ENCODE measurements at regions not wholly inside any gene's neighbourhood (a gene's known extent, or its start where the extent isn't known, plus 50 kb on each side); places are given as distances from the start of the nearest gene placed in this dataset.

DNA sequence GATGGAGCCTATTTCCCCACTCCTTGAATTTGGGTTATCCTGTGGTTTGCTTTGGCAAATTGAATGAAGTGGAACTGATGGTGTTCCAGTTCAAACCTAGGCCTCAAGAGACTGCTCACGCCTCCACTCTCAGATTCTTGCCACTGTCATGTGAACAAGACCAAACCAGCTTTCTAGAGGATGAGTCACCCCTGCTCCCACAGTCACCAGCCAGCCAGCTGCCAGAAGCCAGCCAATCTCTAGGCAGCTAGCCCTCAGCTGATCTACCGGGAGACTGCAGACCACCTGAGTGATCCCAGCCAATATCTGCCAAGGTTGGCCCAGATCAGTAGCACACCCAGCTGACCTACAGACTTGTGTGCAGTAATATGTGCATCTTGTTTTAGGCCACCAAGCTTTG is 300.6 kb downstream of the TMEM38B start:
- H3K36me3 Mint-ChIP-seq (ENCODE audit: insufficient read depth, unreplicated experiment) = no peaks in the 10 kb centered on the region
- TF ChIP-seq, protein P1, sequence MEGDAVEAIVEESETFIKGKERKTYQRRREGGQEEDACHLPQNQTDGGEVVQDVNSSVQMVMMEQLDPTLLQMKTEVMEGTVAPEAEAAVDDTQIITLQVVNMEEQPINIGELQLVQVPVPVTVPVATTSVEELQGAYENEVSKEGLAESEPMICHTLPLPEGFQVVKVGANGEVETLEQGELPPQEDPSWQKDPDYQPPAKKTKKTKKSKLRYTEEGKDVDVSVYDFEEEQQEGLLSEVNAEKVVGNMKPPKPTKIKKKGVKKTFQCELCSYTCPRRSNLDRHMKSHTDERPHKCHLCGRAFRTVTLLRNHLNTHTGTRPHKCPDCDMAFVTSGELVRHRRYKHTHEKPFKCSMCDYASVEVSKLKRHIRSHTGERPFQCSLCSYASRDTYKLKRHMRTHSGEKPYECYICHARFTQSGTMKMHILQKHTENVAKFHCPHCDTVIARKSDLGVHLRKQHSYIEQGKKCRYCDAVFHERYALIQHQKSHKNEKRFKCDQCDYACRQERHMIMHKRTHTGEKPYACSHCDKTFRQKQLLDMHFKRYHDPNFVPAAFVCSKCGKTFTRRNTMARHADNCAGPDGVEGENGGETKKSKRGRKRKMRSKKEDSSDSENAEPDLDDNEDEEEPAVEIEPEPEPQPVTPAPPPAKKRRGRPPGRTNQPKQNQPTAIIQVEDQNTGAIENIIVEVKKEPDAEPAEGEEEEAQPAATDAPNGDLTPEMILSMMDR (IDR thresholded peaks at IDR 0.05; ENCODE audit: unreplicated experiment) = no peak
- CTCF ChIA-PET = no interaction called here
- DNase-seq = no peak
- H3K9me3 Mint-ChIP-seq (ENCODE audit: low read depth, unreplicated experiment) = no peaks in the 10 kb centered on the region
- intact Hi-C loops (cut with micrococcal nuclease; ENCODE audit: unreplicated experiment) = no loop called here
- H3K27ac Mint-ChIP-seq (ENCODE audit: unreplicated experiment) = no peak overlapping the region
- no peak overlapping the region for H3K4me3 Mint-ChIP-seq (ENCODE audit: low read depth, unreplicated experiment)
- H3K27me3 Mint-ChIP-seq (ENCODE audit: unreplicated experiment) = no peaks in the 10 kb centered on the region
- no peaks in the 10 kb centered on the region for H3K4me1 Mint-ChIP-seq (ENCODE audit: low read depth, unreplicated experiment)
- no TSS peak for BruUV-seq (replicated peaks)

DNA sequence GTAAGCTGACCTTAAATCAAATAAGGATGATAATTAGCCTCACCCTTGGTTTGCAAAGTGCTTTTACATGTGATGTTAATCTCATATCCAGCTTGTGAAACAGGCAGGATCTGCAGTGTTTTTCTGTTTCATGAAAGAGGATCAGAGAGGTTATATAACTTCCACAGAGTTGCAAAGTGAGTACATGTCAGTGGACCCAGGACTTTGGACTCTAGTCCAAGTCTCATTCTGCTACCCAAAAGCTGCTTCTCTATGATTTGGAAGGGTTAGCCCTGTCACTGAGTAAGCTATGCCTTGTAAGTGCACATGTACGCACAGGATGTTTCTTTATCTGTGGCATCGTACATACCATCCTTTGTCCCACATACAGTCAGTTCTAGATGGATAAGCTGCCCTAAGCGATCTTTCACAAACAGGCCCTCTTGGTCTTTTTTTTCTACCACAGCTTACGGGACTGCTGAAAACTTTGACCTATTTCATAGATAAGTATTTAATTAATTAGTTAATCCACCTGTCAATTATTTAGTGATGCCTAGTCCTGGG is 322.9 kb downstream of the TMEM38B start:
- no peaks in the 10 kb centered on the region for H3K27me3 Mint-ChIP-seq (ENCODE audit: unreplicated experiment)
- TF ChIP-seq, protein P1 (IDR thresholded peaks at IDR 0.05; ENCODE audit: unreplicated experiment) = no peak
- BruUV-seq (replicated peaks) = no TSS peak
- H3K9me3 Mint-ChIP-seq (ENCODE audit: low read depth, unreplicated experiment) = no peaks in the 10 kb centered on the region
- H3K27ac Mint-ChIP-seq (ENCODE audit: unreplicated experiment) = no peak overlapping the region
- intact Hi-C loops (cut with micrococcal nuclease; ENCODE audit: unreplicated experiment) = no loop called here
- CTCF ChIA-PET = no interaction called here
- no peak for DNase-seq
- no peak overlapping the region for H3K4me3 Mint-ChIP-seq (ENCODE audit: low read depth, unreplicated experiment)
- H3K4me1 Mint-ChIP-seq (ENCODE audit: low read depth, unreplicated experiment) = no peaks in the 10 kb centered on the region
- no peaks in the 10 kb centered on the region for H3K36me3 Mint-ChIP-seq (ENCODE audit: insufficient read depth, unreplicated experiment)

DNA sequence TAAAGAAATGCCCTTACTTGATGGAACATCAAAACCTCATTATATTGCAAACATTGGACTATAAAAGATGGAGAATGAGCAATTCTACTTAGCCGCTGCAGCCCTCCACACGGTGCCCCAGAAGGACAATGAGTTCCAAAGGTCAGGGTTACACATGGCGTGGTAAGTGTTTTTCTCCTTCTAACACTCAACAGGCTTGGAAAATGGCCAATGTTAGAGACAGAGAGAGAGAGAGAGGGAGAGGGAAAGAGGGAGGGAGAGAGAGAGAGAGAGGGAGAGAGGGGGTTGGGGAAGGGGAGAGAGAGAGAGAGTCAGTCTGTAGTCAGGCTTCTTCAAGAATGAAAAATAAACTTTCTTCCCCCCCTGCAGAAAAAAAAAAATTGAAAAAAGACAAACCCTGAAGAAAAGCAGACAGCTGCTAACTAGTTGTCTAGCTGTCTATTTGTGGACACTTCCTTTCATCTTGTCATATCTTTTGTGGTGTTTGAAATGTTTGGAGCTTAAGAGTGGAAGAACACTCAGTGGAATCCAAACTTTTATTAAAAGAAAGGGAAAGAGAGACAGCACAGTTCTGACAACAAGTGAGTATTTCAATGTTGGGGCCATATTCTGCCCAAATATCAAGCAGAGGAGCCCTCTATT is 324.8 kb downstream of the TMEM38B start:
- CTCF ChIA-PET = interaction anchor here (0.6 kb wide), 1 partner anchor 23 kb away, joined by 3 read pairs; no protein-coding TSS in a partner anchor
- BruUV-seq (replicated peaks) = no TSS peak
- H3K27ac Mint-ChIP-seq (ENCODE audit: unreplicated experiment) = no peak overlapping the region
- H3K4me3 Mint-ChIP-seq (ENCODE audit: low read depth, unreplicated experiment) = no peak overlapping the region
- DNase-seq = no peak
- no peaks in the 10 kb centered on the region for H3K9me3 Mint-ChIP-seq (ENCODE audit: low read depth, unreplicated experiment)
- TF ChIP-seq, protein P1 (IDR thresholded peaks at IDR 0.05; ENCODE audit: unreplicated experiment) = no peak
- H3K4me1 Mint-ChIP-seq (ENCODE audit: low read depth, unreplicated experiment) = no peaks in the 10 kb centered on the region
- H3K36me3 Mint-ChIP-seq (ENCODE audit: insufficient read depth, unreplicated experiment) = no peaks in the 10 kb centered on the region
- H3K27me3 Mint-ChIP-seq (ENCODE audit: unreplicated experiment) = no peaks in the 10 kb centered on the region
- intact Hi-C loops (cut with micrococcal nuclease; ENCODE audit: unreplicated experiment) = no loop called here

DNA sequence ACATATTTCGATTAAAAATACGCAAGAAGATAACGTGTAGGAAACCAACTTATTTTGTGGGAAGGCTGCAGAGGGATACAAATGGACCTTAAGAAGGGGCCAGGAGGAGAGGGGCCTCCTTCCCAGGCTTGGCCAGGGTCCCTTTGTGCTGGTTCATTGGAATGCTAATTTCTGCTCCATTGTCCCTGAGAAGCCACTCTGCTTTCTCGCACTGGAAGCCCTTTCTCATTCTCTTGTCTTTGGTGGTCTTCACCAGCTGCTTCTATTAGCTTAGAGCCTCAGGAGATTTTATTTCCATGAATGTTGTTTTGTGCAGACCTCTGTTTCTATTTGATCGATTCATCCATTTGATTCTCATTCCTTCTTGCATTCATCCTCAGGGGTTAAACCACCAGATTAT is 325.4 kb downstream of the TMEM38B start:
- BruUV-seq (replicated peaks) = no TSS peak
- DNase-seq = no peak
- Mint-ChIP-seq H3K36me3 (ENCODE audit: insufficient read depth, unreplicated experiment) (no peaks in the 10 kb centered on the region), H3K9me3 (ENCODE audit: low read depth, unreplicated experiment) (no peaks in the 10 kb centered on the region), H3K4me1 (ENCODE audit: low read depth, unreplicated experiment) (no peaks in the 10 kb centered on the region), H3K27me3 (ENCODE audit: unreplicated experiment) (no peaks in the 10 kb centered on the region), H3K27ac (ENCODE audit: unreplicated experiment) (no peak overlapping the region), H3K4me3 (ENCODE audit: low read depth, unreplicated experiment) (no peak overlapping the region)
- CTCF ChIA-PET = no interaction called here
- TF ChIP-seq, protein P1 (IDR thresholded peaks at IDR 0.05; ENCODE audit: unreplicated experiment) = no peak
- intact Hi-C loops (cut with micrococcal nuclease; ENCODE audit: unreplicated experiment) = no loop called here
